Activated T-cell treated with anti-CD3 and anti-CD28 coated beads, Interleukin-2, amount 50 U/mL, for 4 hours (primary cell): ENCODE measurements at regions not wholly inside any gene's neighbourhood (a gene's known extent, or its start where the extent isn't known, plus 50 kb on each side); places are given as distances from the start of the nearest gene placed in this dataset.
"Not testable (repeated sequence)": the region's sequence is repeated elsewhere in the genome, so short reads cannot be mapped to it uniquely, and the experiment has no call there.

ENCODE experiments used
- ATAC-seq, 2 donors: fragments of 200-7000 bp; cut with Tn5 transposase; one replicate each; pipeline ENCODE4 v1.10.0; 2021
- DNase-seq: peaks from one replicate; pipeline ENCODE4 v3.0.0-alpha.2; 2020
- H3K27me3 Mint-ChIP-seq: one replicate; pipeline ENCODE4 v1.8.0; 2021; ENCODE audit warnings: low read depth, mixed read lengths
- H3K36me3 Mint-ChIP-seq: one replicate; pipeline ENCODE4 v1.8.0; 2022; ENCODE audit warnings: mixed read lengths; ENCODE audit not compliant: insufficient read depth
- H3K4me1 Mint-ChIP-seq: one replicate; pipeline ENCODE4 v1.8.0; 2021; ENCODE audit warnings: low read depth, mixed read lengths
- H3K4me3 Mint-ChIP-seq: one replicate; pipeline ENCODE4 v1.8.0; 2021; ENCODE audit warnings: mild to moderate bottlenecking, moderate library complexity, mixed read lengths
- H3K9me3 Mint-ChIP-seq: one replicate; pipeline ENCODE4 v1.8.0; 2021; ENCODE audit warnings: mixed read lengths

GRCh38 chr15:87572381-87572910, 684.1 kb downstream of the NTRK3 start:
- DNase-seq (no peak), ATAC-seq (no peak)
- H3K4me1 Mint-ChIP-seq: peaks cover 8% of the 10 kb centered on the region

GRCh38 chr15:87570206-87570605, 686.3 kb downstream of the NTRK3 start:
- Mint-ChIP-seq H3K36me3 (no peaks in the 10 kb centered on the region), H3K4me1 (peaks cover 8% of the 10 kb centered on the region), H3K9me3 (no peaks in the 10 kb centered on the region), H3K4me3 (peak overlapping the region; percentile 35), H3K27me3 (no peaks in the 10 kb centered on the region)
- no peak for ATAC-seq
- DNase-seq: no peak

More at GRCh38 chr15:87572381-87572910, 684.1 kb downstream of the NTRK3 start:
- Mint-ChIP-seq H3K36me3 (no peaks in the 10 kb centered on the region), H3K27me3 (no peaks in the 10 kb centered on the region), H3K9me3 (no peaks in the 10 kb centered on the region), H3K4me3 (no peak overlapping the region)

- H3K27me3 Mint-ChIP-seq: no peaks in the 10 kb centered on the region
- H3K9me3 Mint-ChIP-seq: no peaks in the 10 kb centered on the region
- H3K36me3 Mint-ChIP-seq: no peaks in the 10 kb centered on the region
- H3K4me1 Mint-ChIP-seq: peaks cover 8% of the 10 kb centered on the region
- no peak for DNase-seq
- ATAC-seq: no peak
- H3K4me3 Mint-ChIP-seq: no peak overlapping the region
Observed at GRCh38 chr15:87569581-87569980, 687.0 kb downstream of the NTRK3 start.

GRCh38 chr15:87567406-87568030, 689.0 kb downstream of the NTRK3 start:
- H3K27me3 Mint-ChIP-seq: no peaks in the 10 kb centered on the region
- H3K4me3 Mint-ChIP-seq: no peak overlapping the region
- no peaks in the 10 kb centered on the region for H3K36me3 Mint-ChIP-seq
- H3K9me3 Mint-ChIP-seq: no peaks in the 10 kb centered on the region
- ATAC-seq: no peak
- peaks cover 8% of the 10 kb centered on the region for H3K4me1 Mint-ChIP-seq
- DNase-seq: no peak

- no peaks in the 10 kb centered on the region for H3K27me3 Mint-ChIP-seq
- H3K4me3 Mint-ChIP-seq: no peak overlapping the region
- no peaks in the 10 kb centered on the region for H3K9me3 Mint-ChIP-seq
- DNase-seq: no peak
- no peak for ATAC-seq
- no peaks in the 10 kb centered on the region for H3K36me3 Mint-ChIP-seq
- peaks cover 8% of the 10 kb centered on the region for H3K4me1 Mint-ChIP-seq
Observed at GRCh38 chr15:87566236-87566635, 690.3 kb downstream of the NTRK3 start.

GRCh38 chr15:87564681-87565080, 691.9 kb downstream of the NTRK3 start:
- H3K4me3 Mint-ChIP-seq: no peak overlapping the region
- peaks cover 4% of the 10 kb centered on the region for H3K9me3 Mint-ChIP-seq
- H3K27me3 Mint-ChIP-seq: no peaks in the 10 kb centered on the region
- peaks cover 3% of the 10 kb centered on the region for H3K4me1 Mint-ChIP-seq
- no peaks in the 10 kb centered on the region for H3K36me3 Mint-ChIP-seq
- no peak for ATAC-seq
- DNase-seq: no peak

- Mint-ChIP-seq H3K4me1 (no peaks in the 10 kb centered on the region), H3K9me3 (peaks cover 4% of the 10 kb centered on the region), H3K4me3 (no peak overlapping the region), H3K36me3 (no peaks in the 10 kb centered on the region), H3K27me3 (no peaks in the 10 kb centered on the region)
- DNase-seq (no peak), ATAC-seq (no peak)
Observed at GRCh38 chr15:87563869-87564268, 692.7 kb downstream of the NTRK3 start.

- Mint-ChIP-seq H3K4me1 (no peaks in the 10 kb centered on the region), H3K4me3 (no peak overlapping the region), H3K9me3 (peaks cover 4% of the 10 kb centered on the region)
Observed at GRCh38 chr15:87562203-87562602, 694.3 kb downstream of the NTRK3 start.

GRCh38 chr15:87561641-87562040, 694.9 kb downstream of the NTRK3 start:
- Mint-ChIP-seq H3K4me1 (no peaks in the 10 kb centered on the region), H3K4me3 (no peak overlapping the region), H3K36me3 (no peaks in the 10 kb centered on the region), H3K27me3 (peaks cover 8% of the 10 kb centered on the region), H3K9me3 (peaks cover 4% of the 10 kb centered on the region)
- no peak for DNase-seq
- ATAC-seq: no peak

More at GRCh38 chr15:87562203-87562602, 694.3 kb downstream of the NTRK3 start:
- no peaks in the 10 kb centered on the region for H3K36me3 Mint-ChIP-seq
- DNase-seq: no peak
- ATAC-seq: no peak
- peaks cover 8% of the 10 kb centered on the region for H3K27me3 Mint-ChIP-seq

- ATAC-seq (no peak), DNase-seq (no peak)
- no peaks in the 10 kb centered on the region for H3K4me1 Mint-ChIP-seq
- peaks cover 8% of the 10 kb centered on the region for H3K27me3 Mint-ChIP-seq
- H3K4me3 Mint-ChIP-seq: no peak overlapping the region
- H3K36me3 Mint-ChIP-seq: no peaks in the 10 kb centered on the region
- peaks cover 14% of the 10 kb centered on the region for H3K9me3 Mint-ChIP-seq
Observed at GRCh38 chr15:87557881-87558280, 698.7 kb downstream of the NTRK3 start.

- H3K4me1 Mint-ChIP-seq: no peaks in the 10 kb centered on the region
- no peak for ATAC-seq
- H3K36me3 Mint-ChIP-seq: no peaks in the 10 kb centered on the region
- DNase-seq: no peak
- peaks cover 8% of the 10 kb centered on the region for H3K27me3 Mint-ChIP-seq
- H3K4me3 Mint-ChIP-seq: no peak overlapping the region
- peaks cover 14% of the 10 kb centered on the region for H3K9me3 Mint-ChIP-seq
Observed at GRCh38 chr15:87556886-87557285, 699.7 kb downstream of the NTRK3 start.

- ATAC-seq: no peak
- Mint-ChIP-seq H3K27me3 (no peaks in the 10 kb centered on the region), H3K9me3 (peaks cover 11% of the 10 kb centered on the region), H3K4me3 (no peak overlapping the region), H3K36me3 (no peaks in the 10 kb centered on the region), H3K4me1 (no peaks in the 10 kb centered on the region)
- no peak for DNase-seq
Observed at GRCh38 chr15:87549860-87550259, 706.7 kb downstream of the NTRK3 start.

- Mint-ChIP-seq H3K36me3 (no peaks in the 10 kb centered on the region), H3K4me3 (no peak overlapping the region), H3K4me1 (no peaks in the 10 kb centered on the region), H3K27me3 (no peaks in the 10 kb centered on the region), H3K9me3 (peaks cover 11% of the 10 kb centered on the region)
- no peak for DNase-seq
- no peak for ATAC-seq
Observed at GRCh38 chr15:87549296-87549695, 707.2 kb downstream of the NTRK3 start.

GRCh38 chr15:87548590-87548989, 707.9 kb downstream of the NTRK3 start:
- DNase-seq, H3K4me1 Mint-ChIP-seq, H3K9me3 Mint-ChIP-seq, ATAC-seq, H3K27me3 Mint-ChIP-seq, H3K36me3 Mint-ChIP-seq, H3K4me3 Mint-ChIP-seq: not testable (repeated sequence)

GRCh38 chr15:87547470-87548181, 708.9 kb downstream of the NTRK3 start:
- DNase-seq (no peak), ATAC-seq (no peak)
- no peaks in the 10 kb centered on the region for H3K9me3 Mint-ChIP-seq
- no peaks in the 10 kb centered on the region for H3K4me1 Mint-ChIP-seq
- H3K4me3 Mint-ChIP-seq: no peak overlapping the region
- no peaks in the 10 kb centered on the region for H3K27me3 Mint-ChIP-seq
- no peaks in the 10 kb centered on the region for H3K36me3 Mint-ChIP-seq
